ENCODE measurements at regions not wholly inside any gene's neighbourhood (a gene's known extent, or its start where the extent isn't known, plus 50 kb on each side); places are given as distances from the start of the nearest gene placed in this dataset.

DNA sequence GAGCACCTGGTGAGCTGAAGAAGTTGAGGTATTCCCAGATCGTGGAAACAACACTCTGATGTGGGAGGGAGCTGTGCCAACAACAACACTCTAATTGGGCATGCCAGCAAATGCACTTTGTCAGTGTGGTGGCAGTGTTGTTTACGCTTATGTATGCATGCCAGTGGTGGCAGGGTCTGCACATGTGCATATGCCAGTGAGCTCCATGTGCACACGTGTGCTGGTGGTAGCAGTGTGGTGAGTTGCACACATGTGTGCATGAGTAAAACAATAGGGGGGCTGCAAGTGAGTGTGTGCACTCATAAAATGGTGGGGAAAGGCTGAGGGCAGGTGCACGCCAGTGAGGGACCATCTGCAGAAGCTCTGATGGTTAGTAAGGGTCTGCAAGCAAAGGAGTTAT is 134.2 kb downstream of the DMRTA1 start:
- no peak overlapping the region for H3K27ac Mint-ChIP-seq
- no peaks in the 10 kb centered on the region for H3K36me3 Mint-ChIP-seq

DNA sequence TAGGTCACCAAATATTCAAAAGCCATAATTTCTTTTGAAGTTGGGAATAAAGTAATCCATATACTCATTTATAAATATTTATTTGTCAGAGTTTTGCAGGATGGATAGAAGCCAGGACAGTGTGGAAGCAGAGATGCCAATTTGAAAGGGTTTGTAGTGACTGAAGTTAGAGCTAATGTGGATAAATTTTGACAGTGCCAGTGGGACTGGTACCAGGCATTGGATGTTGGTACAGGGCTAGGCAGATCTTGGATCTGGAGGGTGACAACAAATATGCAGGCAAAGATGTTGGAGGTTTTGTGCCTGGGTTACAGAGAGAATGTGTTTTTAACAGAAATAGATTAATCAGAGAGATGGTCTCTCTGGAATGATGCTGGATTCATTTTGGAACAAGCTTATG is 135.6 kb downstream of the DMRTA1 start:
- H3K9me3 Mint-ChIP-seq: peaks cover 7% of the 10 kb centered on the region
- no peak for DNase-seq (ENCODE audit: extremely low spot score, unreplicated experiment)
- no peaks in the 10 kb centered on the region for H3K36me3 Mint-ChIP-seq
- no peaks in the 10 kb centered on the region for H3K4me1 Mint-ChIP-seq (ENCODE audit: unreplicated experiment)
- no peak overlapping the region for H3K4me3 Mint-ChIP-seq
- TF ChIP-seq, protein P1, sequence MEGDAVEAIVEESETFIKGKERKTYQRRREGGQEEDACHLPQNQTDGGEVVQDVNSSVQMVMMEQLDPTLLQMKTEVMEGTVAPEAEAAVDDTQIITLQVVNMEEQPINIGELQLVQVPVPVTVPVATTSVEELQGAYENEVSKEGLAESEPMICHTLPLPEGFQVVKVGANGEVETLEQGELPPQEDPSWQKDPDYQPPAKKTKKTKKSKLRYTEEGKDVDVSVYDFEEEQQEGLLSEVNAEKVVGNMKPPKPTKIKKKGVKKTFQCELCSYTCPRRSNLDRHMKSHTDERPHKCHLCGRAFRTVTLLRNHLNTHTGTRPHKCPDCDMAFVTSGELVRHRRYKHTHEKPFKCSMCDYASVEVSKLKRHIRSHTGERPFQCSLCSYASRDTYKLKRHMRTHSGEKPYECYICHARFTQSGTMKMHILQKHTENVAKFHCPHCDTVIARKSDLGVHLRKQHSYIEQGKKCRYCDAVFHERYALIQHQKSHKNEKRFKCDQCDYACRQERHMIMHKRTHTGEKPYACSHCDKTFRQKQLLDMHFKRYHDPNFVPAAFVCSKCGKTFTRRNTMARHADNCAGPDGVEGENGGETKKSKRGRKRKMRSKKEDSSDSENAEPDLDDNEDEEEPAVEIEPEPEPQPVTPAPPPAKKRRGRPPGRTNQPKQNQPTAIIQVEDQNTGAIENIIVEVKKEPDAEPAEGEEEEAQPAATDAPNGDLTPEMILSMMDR (conservative IDR thresholded peaks at IDR 0.05): no peak
- no peaks in the 10 kb centered on the region for H3K27me3 Mint-ChIP-seq
- H3K27ac Mint-ChIP-seq: no peak overlapping the region

More for the DNA sequence above, 134.2 kb downstream of the DMRTA1 start:
- Mint-ChIP-seq H3K9me3 (peaks cover 7% of the 10 kb centered on the region), H3K4me3 (no peak overlapping the region), H3K4me1 (ENCODE audit: unreplicated experiment) (no peaks in the 10 kb centered on the region), H3K27me3 (no peaks in the 10 kb centered on the region)
- DNase-seq (ENCODE audit: extremely low spot score, unreplicated experiment): no peak
- TF ChIP-seq, protein P1 (conservative IDR thresholded peaks at IDR 0.05): no peak

DNA sequence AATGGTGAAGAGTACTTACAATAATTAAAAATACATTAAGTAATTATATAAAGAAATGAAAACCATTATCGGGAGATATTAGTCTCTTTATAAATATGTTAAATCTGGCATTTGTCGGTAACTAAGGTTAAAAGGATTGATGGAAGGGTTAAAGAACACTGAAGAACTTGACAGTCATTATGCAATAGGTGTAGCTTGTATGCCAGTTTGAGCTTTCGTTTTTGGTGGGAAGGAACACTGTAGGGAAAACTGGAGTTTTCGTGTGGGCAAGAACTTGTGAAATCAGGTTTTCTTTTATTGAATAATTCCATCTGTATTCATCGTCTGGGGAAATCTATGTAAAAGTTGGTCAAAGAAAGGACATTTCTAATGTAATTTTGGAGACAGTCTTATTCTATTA is 142.3 kb downstream of the DMRTA1 start:
- DNase-seq (ENCODE audit: extremely low spot score, unreplicated experiment): no peak
- no peak overlapping the region for H3K27ac Mint-ChIP-seq
- TF ChIP-seq, protein P1 (conservative IDR thresholded peaks at IDR 0.05): no peak
- no peaks in the 10 kb centered on the region for H3K9me3 Mint-ChIP-seq
- H3K27me3 Mint-ChIP-seq: no peaks in the 10 kb centered on the region
- no peak overlapping the region for H3K4me3 Mint-ChIP-seq
- no peaks in the 10 kb centered on the region for H3K4me1 Mint-ChIP-seq (ENCODE audit: unreplicated experiment)
- no peaks in the 10 kb centered on the region for H3K36me3 Mint-ChIP-seq

DNA sequence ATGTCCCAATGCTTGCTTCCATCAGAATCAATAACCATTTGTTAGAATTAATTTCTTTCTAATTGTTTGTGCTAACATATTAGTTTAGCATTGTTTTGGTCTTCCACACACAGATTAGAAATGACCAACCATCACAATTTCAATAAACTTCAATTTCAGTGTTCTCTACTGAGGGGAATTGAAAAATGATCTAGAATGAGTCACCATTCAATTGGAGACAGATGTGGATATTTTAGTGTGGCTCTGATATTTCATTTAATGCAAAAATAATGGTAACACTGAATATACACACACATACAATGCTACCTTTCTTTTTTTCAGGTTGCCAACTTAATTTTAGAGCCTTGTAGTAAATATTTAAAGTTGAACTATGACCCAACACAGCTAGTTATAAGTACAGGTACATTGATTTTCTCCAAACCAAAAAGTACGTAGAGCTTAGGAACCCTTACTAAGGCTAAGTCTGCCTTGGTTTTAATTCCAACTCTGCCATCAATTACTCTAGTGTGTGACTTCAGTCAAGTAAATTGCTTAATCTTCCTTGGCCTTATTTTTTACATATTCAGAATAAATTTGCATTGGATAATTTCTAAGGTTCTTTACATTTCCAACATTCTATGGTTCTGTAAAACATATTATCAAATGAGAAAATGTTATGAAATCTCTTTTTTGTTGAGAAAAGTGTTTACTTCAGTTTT is 143.9 kb downstream of the DMRTA1 start:
- H3K36me3 Mint-ChIP-seq: no peaks in the 10 kb centered on the region
- no peaks in the 10 kb centered on the region for H3K27me3 Mint-ChIP-seq
- DNase-seq (ENCODE audit: extremely low spot score, unreplicated experiment): no peak
- TF ChIP-seq, protein P1 (conservative IDR thresholded peaks at IDR 0.05): no peak
- H3K9me3 Mint-ChIP-seq: no peaks in the 10 kb centered on the region
- H3K4me1 Mint-ChIP-seq (ENCODE audit: unreplicated experiment): no peaks in the 10 kb centered on the region
- no peak overlapping the region for H3K4me3 Mint-ChIP-seq
- no peak overlapping the region for H3K27ac Mint-ChIP-seq

DNA sequence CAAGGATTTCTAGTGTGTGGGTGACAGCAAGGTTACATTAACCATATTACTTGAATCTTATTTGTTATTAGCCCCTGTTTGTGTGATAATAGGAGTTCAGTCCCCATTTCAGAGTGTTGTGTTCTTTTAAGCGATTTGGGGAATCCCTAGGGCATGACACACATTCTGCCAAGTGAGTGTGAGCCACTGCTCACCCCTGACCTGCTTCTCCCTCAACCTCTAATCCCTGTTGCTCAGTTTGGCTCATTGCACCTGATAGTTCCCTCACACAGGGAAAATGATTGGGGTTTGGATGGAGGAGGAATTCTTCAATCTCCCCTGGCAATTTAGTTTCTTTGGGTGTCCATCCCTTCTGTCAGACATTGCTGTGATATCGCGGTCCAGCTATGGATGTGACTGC is 149.2 kb downstream of the DMRTA1 start:
- Mint-ChIP-seq H3K4me3 (no peak overlapping the region), H3K36me3 (no peaks in the 10 kb centered on the region), H3K9me3 (no peaks in the 10 kb centered on the region), H3K27ac (no peak overlapping the region), H3K4me1 (ENCODE audit: unreplicated experiment) (no peaks in the 10 kb centered on the region), H3K27me3 (no peaks in the 10 kb centered on the region)
- DNase-seq (ENCODE audit: extremely low spot score, unreplicated experiment): no peak
- TF ChIP-seq, protein P1 (conservative IDR thresholded peaks at IDR 0.05): no peak

All from type B pancreatic cell (in vitro differentiated cells).